ENCODE measurements at regions not wholly inside any gene's neighbourhood (a gene's known extent, or its start where the extent isn't known, plus 50 kb on each side); places are given as distances from the start of the nearest gene placed in this dataset.
"Not testable (repeated sequence)": the region's sequence is repeated elsewhere in the genome, so short reads cannot be mapped to it uniquely, and the experiment has no call there.

- no peak for DNase-seq
These were observed 125.2 kb downstream of the ANXA2 start for GRCh38 chr15:60272623-60273022.

GRCh38 chr15:60275624-60276023, 122.2 kb downstream of the ANXA2 start:
- DNase-seq: no peak

GRCh38 chr15:60278879-60279278, 118.9 kb downstream of the ANXA2 start:
- DNase-seq: no peak

GRCh38 chr15:60280259-60280658, 117.5 kb downstream of the ANXA2 start:
- no peak for DNase-seq

- no peak for DNase-seq
These were observed 113.8 kb downstream of the ANXA2 start for GRCh38 chr15:60283936-60284335.

- DNase-seq: not testable (repeated sequence)
These were observed 101.9 kb downstream of the ANXA2 start for GRCh38 chr15:60295901-60296300.

- DNase-seq: no peak
These were observed 100.7 kb downstream of the ANXA2 start for GRCh38 chr15:60297047-60297446.
